SK-N-SH treated with all-trans-retinoic acid at 6 μM for 48 hours (cell line): ENCODE measurements at regions not wholly inside any gene's neighbourhood (a gene's known extent, or its start where the extent isn't known, plus 50 kb on each side); places are given as distances from the start of the nearest gene placed in this dataset.

Source experiments
- CSDC2 ChIP-seq: fragments of 250-450 bp; sonication (Bioruptor Pico); IDR thresholded peaks from 2 replicates; pipeline ENCODE4 v1.5.0; 2020; ENCODE audit warnings: mild to moderate bottlenecking, moderate library complexity
- PATZ1 ChIP-seq: fragments of 250-450 bp; sonication (Bioruptor Pico); IDR thresholded peaks from 2 replicates; pipeline ENCODE4 v1.8.0; 2020; ENCODE audit warnings: mild to moderate bottlenecking, moderate library complexity, borderline replicate concordance
- POU6F1 ChIP-seq: fragments of 250-450 bp; sonication (Bioruptor Pico); IDR thresholded peaks from 2 replicates; pipeline ENCODE4 v1.8.0; 2021; ENCODE audit warnings: low read depth, mild to moderate bottlenecking, moderate library complexity, borderline replicate concordance
- TF ChIP-seq, protein P1 (sequence below): fragments of 250-450 bp; sonication (Bioruptor Pico); IDR thresholded peaks from 2 replicates; pipeline ENCODE4 v1.5.1; 2020; ENCODE audit warnings: low read depth, mild to moderate bottlenecking, moderate library complexity

DNA sequence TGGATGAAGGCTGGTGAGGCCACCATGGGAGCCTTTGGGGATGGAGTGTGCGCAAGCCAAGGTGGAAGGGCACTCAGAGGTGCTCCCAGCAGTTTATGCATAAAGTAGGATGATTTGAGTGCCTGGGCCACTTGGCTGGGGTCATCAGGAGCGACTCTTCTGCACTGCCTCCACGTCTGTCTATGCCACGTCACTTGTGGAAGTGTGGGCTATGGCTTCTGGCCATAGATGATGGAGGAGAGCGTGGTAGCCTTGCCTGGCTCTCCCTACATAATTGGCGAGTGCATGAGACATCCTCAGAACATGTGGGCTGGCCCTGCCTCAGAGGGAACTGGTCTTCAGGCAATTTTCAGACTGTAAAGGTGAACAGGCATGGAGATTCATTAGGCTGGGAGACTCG, 182.9 kb downstream of the TEX29 start:
- no peak for TF ChIP-seq CSDC2
- TF ChIP-seq POU6F1 (CRISPR knock-in tag): no peak
- TF ChIP-seq PATZ1: no peak
- TF ChIP-seq, protein P1, sequence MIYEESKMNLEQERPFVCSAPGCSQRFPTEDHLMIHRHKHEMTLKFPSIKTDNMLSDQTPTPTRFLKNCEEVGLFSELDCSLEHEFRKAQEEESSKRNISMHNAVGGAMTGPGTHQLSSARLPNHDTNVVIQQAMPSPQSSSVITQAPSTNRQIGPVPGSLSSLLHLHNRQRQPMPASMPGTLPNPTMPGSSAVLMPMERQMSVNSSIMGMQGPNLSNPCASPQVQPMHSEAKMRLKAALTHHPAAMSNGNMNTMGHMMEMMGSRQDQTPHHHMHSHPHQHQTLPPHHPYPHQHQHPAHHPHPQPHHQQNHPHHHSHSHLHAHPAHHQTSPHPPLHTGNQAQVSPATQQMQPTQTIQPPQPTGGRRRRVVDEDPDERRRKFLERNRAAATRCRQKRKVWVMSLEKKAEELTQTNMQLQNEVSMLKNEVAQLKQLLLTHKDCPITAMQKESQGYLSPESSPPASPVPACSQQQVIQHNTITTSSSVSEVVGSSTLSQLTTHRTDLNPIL (CRISPR knock-in tag): no peak
